Tibial artery (tissue), 4 donors: ENCODE measurements at regions not wholly inside any gene's neighbourhood (a gene's known extent, or its start where the extent isn't known, plus 50 kb on each side); places are given as distances from the start of the nearest gene placed in this dataset.

ENCODE experiments used
- DNase-seq, 2 donors: peaks; one replicate each; pipeline ENCODE4 v3.0.0-alpha.2; 2019
- H3K27ac ChIP-seq, 2 donors: fragments of 200-600 bp; sonication (generic) in 1 of 2; 1 replicate in 1 of 2; 2 replicates in 1 of 2; pipeline ENCODE4 v1.5.1; 2018 to 2019; ENCODE audit warnings: mild to moderate bottlenecking in 1 of 2
- H3K27me3 ChIP-seq, 2 donors: fragments of 200-600 bp; sonication (generic) in 1 of 2; one replicate each; pipeline versions ENCODE4 v1.5.1 to v1.6.0; 2016 to 2019
- H3K36me3 ChIP-seq, 3 donors: fragments of 200-600 bp; sonication (generic) in 2 of 3; one replicate each; pipeline ENCODE4 v1.5.1; 2016 to 2019; ENCODE audit warnings: mild to moderate bottlenecking in 2 of 3
- H3K4me1 ChIP-seq, 4 donors: fragments of 200-600 bp; sonication (generic) in 2 of 4; 1 replicate in 3 of 4; 2 replicates in 1 of 4; pipeline ENCODE4 v1.5.1; 2016 to 2019
- H3K4me3 ChIP-seq, 2 donors: fragments of 200-600 bp; sonication (generic) in 1 of 2; 1 replicate in 1 of 2; 2 replicates in 1 of 2; pipeline ENCODE4 v1.5.1; 2018 to 2019; ENCODE audit warnings: mild to moderate bottlenecking in 2 of 2
- H3K9me3 ChIP-seq, 3 donors: fragments of 200-600 bp; sonication (generic) in 1 of 3; one replicate each; pipeline ENCODE4 v1.5.1; 2016 to 2019
- intact Hi-C: fragments of 100-400 bp; cut with DNase I; formaldehyde crosslinking; loops from one replicate; pipeline ENCODE4 v1.15.0; 2023; ENCODE audit warnings: low total_unique reads
- TF ChIP-seq, protein P1 (sequence below), 2 experiments: fragments of 200-600 bp in 1 of 2; fragments of 450-650 bp in 1 of 2; IDR thresholded peaks; one replicate each; pipeline ENCODE4 v1.5.1; 2017 to 2019; ENCODE audit warnings: antibody characterized with exemption in 2 of 2, mild to moderate bottlenecking in 1 of 2, moderate library complexity in 1 of 2

GRCh38 chr5:39624890-39625289 lies 200.1 kb upstream of the DAB2 start:
- intact Hi-C loops: no loop called here

DNA sequence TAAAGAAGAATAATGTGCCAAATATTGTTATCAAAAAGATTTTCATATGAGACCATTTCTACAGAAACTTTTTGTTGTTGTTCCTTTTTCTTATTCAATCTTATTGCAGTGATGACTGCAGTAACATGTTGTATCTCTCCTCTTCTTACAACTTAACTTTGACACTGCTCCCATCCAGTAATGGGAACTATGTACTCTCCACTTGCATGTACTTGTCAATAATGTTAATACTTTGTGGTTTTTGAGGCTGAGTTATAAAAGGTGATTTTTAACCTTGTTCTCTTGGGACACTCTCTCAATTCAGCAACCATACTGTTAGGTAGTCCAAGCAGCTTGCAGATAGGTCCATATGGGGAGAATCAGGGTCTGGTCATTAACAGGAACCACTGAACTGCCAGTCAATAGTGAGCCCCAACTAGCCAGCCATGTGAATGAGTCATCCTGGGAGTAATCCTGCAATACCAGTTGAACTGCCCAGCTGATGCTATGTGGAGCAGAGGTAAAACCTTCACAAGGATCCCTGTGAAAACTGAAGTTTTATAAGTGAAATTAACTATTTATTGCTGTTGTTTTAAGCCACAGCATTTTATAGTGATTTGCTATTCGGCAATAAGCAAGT lies 199.6 kb upstream of the DAB2 start:
- TF ChIP-seq, protein P1, sequence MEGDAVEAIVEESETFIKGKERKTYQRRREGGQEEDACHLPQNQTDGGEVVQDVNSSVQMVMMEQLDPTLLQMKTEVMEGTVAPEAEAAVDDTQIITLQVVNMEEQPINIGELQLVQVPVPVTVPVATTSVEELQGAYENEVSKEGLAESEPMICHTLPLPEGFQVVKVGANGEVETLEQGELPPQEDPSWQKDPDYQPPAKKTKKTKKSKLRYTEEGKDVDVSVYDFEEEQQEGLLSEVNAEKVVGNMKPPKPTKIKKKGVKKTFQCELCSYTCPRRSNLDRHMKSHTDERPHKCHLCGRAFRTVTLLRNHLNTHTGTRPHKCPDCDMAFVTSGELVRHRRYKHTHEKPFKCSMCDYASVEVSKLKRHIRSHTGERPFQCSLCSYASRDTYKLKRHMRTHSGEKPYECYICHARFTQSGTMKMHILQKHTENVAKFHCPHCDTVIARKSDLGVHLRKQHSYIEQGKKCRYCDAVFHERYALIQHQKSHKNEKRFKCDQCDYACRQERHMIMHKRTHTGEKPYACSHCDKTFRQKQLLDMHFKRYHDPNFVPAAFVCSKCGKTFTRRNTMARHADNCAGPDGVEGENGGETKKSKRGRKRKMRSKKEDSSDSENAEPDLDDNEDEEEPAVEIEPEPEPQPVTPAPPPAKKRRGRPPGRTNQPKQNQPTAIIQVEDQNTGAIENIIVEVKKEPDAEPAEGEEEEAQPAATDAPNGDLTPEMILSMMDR (IDR thresholded peaks at IDR 0.05): no peak

More at GRCh38 chr5:39624890-39625289, 200.1 kb upstream of the DAB2 start:
- Histone ChIP-seq H3K4me3 (no peak overlapping the region), H3K4me1 (peaks cover 0 to 13% (median 2%) of the 10 kb centered on the region in 4 donors), H3K27me3 (no peaks in the 10 kb centered on the region), H3K9me3 (no peaks in the 10 kb centered on the region), H3K27ac (no peak overlapping the region), H3K36me3 (no peaks in the 10 kb centered on the region)
- TF ChIP-seq, protein P1 (IDR thresholded peaks at IDR 0.05): no peak
- DNase-seq: no peak

GRCh38 chr5:39623291-39623865 lies 198.6 kb upstream of the DAB2 start:
- H3K27me3 ChIP-seq: no peaks in the 10 kb centered on the region
- peaks cover 0 to 13% (median 2%) of the 10 kb centered on the region in 4 donors for H3K4me1 ChIP-seq
- DNase-seq: no peak
- no peaks in the 10 kb centered on the region for H3K36me3 ChIP-seq
- TF ChIP-seq, protein P1 (IDR thresholded peaks at IDR 0.05): no peak
- H3K4me3 ChIP-seq: no peak overlapping the region
- intact Hi-C loops: no loop called here
- no peaks in the 10 kb centered on the region for H3K9me3 ChIP-seq
- no peak overlapping the region for H3K27ac ChIP-seq

More for the DNA sequence above, 199.6 kb upstream of the DAB2 start:
- H3K27ac ChIP-seq: no peak overlapping the region
- intact Hi-C loops: no loop called here
- H3K36me3 ChIP-seq: no peaks in the 10 kb centered on the region
- H3K9me3 ChIP-seq: no peaks in the 10 kb centered on the region
- no peak for DNase-seq
- no peaks in the 10 kb centered on the region for H3K27me3 ChIP-seq
- H3K4me1 ChIP-seq: peaks cover 0 to 13% (median 2%) of the 10 kb centered on the region in 4 donors
- H3K4me3 ChIP-seq: no peak overlapping the region

GRCh38 chr5:39622281-39622680 lies 197.5 kb upstream of the DAB2 start:
- TF ChIP-seq, protein P1 (IDR thresholded peaks at IDR 0.05): no peak
- Histone ChIP-seq H3K27me3 (no peaks in the 10 kb centered on the region), H3K4me1 (peaks cover 0 to 13% (median 2%) of the 10 kb centered on the region in 4 donors), H3K36me3 (no peaks in the 10 kb centered on the region), H3K27ac (no peak overlapping the region), H3K9me3 (no peaks in the 10 kb centered on the region), H3K4me3 (no peak overlapping the region)
- no peak for DNase-seq
- intact Hi-C loops: no loop called here

DNA sequence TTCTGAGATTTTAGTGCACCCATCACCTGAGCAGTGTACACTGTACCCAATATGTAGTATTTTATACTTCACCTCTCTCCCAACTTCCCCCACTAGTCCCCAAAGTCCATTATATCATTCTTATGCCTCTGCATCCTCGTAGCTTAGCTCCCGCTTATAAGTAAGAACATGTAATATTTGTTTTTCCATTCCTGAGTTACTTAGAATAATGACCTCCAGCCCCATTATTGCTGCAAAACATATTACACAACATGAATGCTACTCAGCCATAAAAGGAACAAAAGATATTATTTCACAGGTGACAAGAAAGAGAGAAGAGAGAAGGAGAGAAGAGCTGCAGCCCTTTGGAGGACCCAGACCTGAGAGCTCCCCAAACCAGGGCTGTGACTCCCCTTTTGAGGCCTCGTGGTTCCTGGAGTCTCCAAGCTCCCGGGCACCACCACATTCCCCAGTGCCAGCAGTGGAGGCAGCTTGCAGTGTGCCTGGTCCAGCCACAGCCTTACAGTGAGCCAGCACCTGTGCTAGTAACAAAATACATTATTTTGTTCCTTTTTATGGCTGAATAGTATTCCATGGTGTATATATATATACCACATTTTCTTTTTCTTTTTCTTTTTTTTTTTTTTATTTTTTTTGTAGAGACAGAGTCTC lies 194.5 kb upstream of the DAB2 start:
- intact Hi-C loops: no loop called here
- Histone ChIP-seq H3K9me3 (no peaks in the 10 kb centered on the region), H3K27ac (no peak overlapping the region)

More for the DNA sequence above, 194.5 kb upstream of the DAB2 start:
- TF ChIP-seq, protein P1 (IDR thresholded peaks at IDR 0.05): no peak
- DNase-seq: no peak
- Histone ChIP-seq H3K4me1 (peaks cover 0 to under 1% (median 0%) of the 10 kb centered on the region in 4 donors), H3K4me3 (no peak overlapping the region), H3K27me3 (no peaks in the 10 kb centered on the region), H3K36me3 (no peaks in the 10 kb centered on the region)
